GM12892 (cell line): ENCODE measurements at regions not wholly inside any gene's neighbourhood (a gene's known extent, or its start where the extent isn't known, plus 50 kb on each side); places are given as distances from the start of the nearest gene placed in this dataset.

ENCODE experiments used
- POLR2AphosphoS5 ChIP-seq: IDR thresholded peaks from 2 replicates; pipeline ENCODE4 v1.6.1; 2011; ENCODE audit warnings: low read depth, low read length, control low read depth
- TAF1 ChIP-seq: IDR thresholded peaks from 2 replicates; pipeline ENCODE4 v1.6.1; 2011; ENCODE audit warnings: low read depth, mild to moderate bottlenecking, control low read depth, low read length, borderline replicate concordance

DNA sequence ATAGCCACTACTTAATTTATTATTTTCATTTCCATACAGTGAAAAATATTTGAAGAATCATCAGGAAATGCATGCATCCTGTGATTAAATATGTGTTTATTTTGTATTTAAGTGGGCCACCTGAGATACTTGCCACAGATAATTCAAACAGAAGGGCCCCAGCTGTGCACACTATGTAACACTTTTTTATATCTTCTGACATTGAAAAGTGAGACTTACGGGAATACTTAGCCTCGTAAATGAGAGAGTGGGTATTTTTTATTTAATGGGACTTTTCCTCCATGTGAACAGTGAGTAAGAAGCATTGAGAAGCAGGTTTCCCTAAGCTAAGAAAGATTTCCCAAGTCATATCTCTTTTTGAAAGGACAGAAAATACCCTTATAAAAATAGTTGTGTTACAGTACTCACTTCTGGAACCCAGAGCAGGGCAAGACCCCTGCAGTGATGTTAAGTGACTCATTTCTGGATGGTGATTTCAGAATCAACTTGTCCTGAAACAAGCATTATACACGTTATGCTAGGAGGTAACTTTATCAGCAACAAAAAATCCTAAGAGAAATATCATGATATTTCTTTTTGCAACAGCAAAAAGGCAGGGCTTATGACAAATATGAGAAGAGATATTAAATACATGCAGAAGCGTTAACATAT, 478.1 kb upstream of the CHORDC1 start:
- TF ChIP-seq POLR2AphosphoS5 (no peak), TAF1 (no peak)
